Endothelial cell of hepatic sinusoid (primary cell): ENCODE measurements at regions not wholly inside any gene's neighbourhood (a gene's known extent, or its start where the extent isn't known, plus 50 kb on each side); places are given as distances from the start of the nearest gene placed in this dataset.

Experiments
- in situ Hi-C: cut with HindIII; loops from 2 replicates; pipeline ENCODE4 v1.10.0; 2017; ENCODE audit warnings: low sequenced_read_pairs

- in situ Hi-C loops, result no loop called here
Measured at GRCh38 chr12:105733579-105733978, 403.1 kb downstream of the C12orf75 start.

- in situ Hi-C loops, result no loop called here
Measured at GRCh38 chr12:105736498-105736897, 402.3 kb downstream of the NUAK1 start.

GRCh38 chr12:105738051-105738450 is 400.7 kb downstream of the NUAK1 start:
- in situ Hi-C loops, result no loop called here

- in situ Hi-C loops, result no loop called here
Measured at GRCh38 chr12:105740369-105740768, 398.4 kb downstream of the NUAK1 start.

- in situ Hi-C loops, result no loop called here
Measured at GRCh38 chr12:105740970-105741725, 397.6 kb downstream of the NUAK1 start.

- in situ Hi-C loops, result no loop called here
Measured at GRCh38 chr12:105741786-105742566, 396.8 kb downstream of the NUAK1 start.

- in situ Hi-C loops, result no loop called here
Measured at GRCh38 chr12:105742567-105742874, 396.2 kb downstream of the NUAK1 start.

GRCh38 chr12:105744371-105745058 is 394.2 kb downstream of the NUAK1 start:
- in situ Hi-C loops, result no loop called here

GRCh38 chr12:105745811-105746210 is 392.9 kb downstream of the NUAK1 start:
- in situ Hi-C loops, result no loop called here

GRCh38 chr12:105748806-105749600 is 389.8 kb downstream of the NUAK1 start:
- in situ Hi-C loops, result no loop called here

GRCh38 chr12:105750096-105750495 is 388.7 kb downstream of the NUAK1 start:
- in situ Hi-C loops, result no loop called here

- in situ Hi-C loops, result no loop called here
Measured at GRCh38 chr12:105754313-105754712, 384.4 kb downstream of the NUAK1 start.

GRCh38 chr12:105756961-105757360 is 381.8 kb downstream of the NUAK1 start:
- in situ Hi-C loops, result no loop called here

- in situ Hi-C loops, result no loop called here
Measured at GRCh38 chr12:105759149-105759548, 379.6 kb downstream of the NUAK1 start.

GRCh38 chr12:105761075-105761474 is 377.7 kb downstream of the NUAK1 start:
- in situ Hi-C loops, result no loop called here

- in situ Hi-C loops, result no loop called here
Measured at GRCh38 chr12:105764216-105764835, 374.4 kb downstream of the NUAK1 start.

- in situ Hi-C loops, result no loop called here
Measured at GRCh38 chr12:105765053-105766014, 373.4 kb downstream of the NUAK1 start.

- in situ Hi-C loops, result no loop called here
Measured at GRCh38 chr12:105766029-105766428, 372.7 kb downstream of the NUAK1 start.

- in situ Hi-C loops, result no loop called here
Measured at GRCh38 chr12:105769486-105769885, 369.3 kb downstream of the NUAK1 start.
